CD14-positive monocyte (primary cell): ENCODE measurements at regions not wholly inside any gene's neighbourhood (a gene's known extent, or its start where the extent isn't known, plus 50 kb on each side); places are given as distances from the start of the nearest gene placed in this dataset.

Experiments used
- DNase-seq, 3 donors: peaks; one replicate each; pipeline ENCODE4 v3.0.0-alpha.2; 2011 to 2022
- H2AFZ ChIP-seq: 2 replicates; pipeline ENCODE4 v1.6.0; 2012; ENCODE audit warnings: mild to moderate bottlenecking, low read depth, low read length, inconsistent platforms; ENCODE audit not compliant: insufficient read depth, poor library complexity, severe bottlenecking
- H3K27ac ChIP-seq, 2 donors: 1 replicate in 1 of 2; 2 replicates in 1 of 2; pipeline ENCODE4 v1.5.1; 2012 to 2013; ENCODE audit warnings: low read length in 2 of 2, control low read depth in 1 of 2, inconsistent platforms in 1 of 2, low read depth in 1 of 2, mild to moderate bottlenecking in 1 of 2
- H3K27me3 ChIP-seq, 2 donors: one replicate each; pipeline versions ENCODE4 v1.6.0 to v1.6.1; 2011 to 2013; ENCODE audit warnings: low read length in 2 of 2; ENCODE audit not compliant: control insufficient read depth in 2 of 2, insufficient read depth in 2 of 2
- H3K36me3 ChIP-seq, 2 donors: replicated peaks in 1 of 2; 1 replicate in 1 of 2; 2 replicates in 1 of 2; pipeline versions ENCODE4 v1.5.1 to v1.6.1; 2012 to 2013; ENCODE audit warnings: low read length in 2 of 2, control low read depth in 1 of 2, inconsistent platforms in 1 of 2, mild to moderate bottlenecking in 1 of 2; ENCODE audit not compliant: insufficient read depth in 2 of 2, control insufficient read depth in 1 of 2
- H3K4me1 ChIP-seq, 2 donors: 1 replicate in 1 of 2; 2 replicates in 1 of 2; pipeline versions ENCODE4 v1.5.1 to v1.6.1; 2012 to 2013; ENCODE audit warnings: low read length in 2 of 2, control low read depth in 1 of 2, inconsistent platforms in 1 of 2, mild to moderate bottlenecking in 1 of 2, moderate library complexity in 1 of 2; ENCODE audit not compliant: insufficient read depth in 2 of 2, control insufficient read depth in 1 of 2
- H3K4me2 ChIP-seq: replicated peaks from 2 replicates; pipeline ENCODE3; 2012; ENCODE audit warnings: low read length, moderate library complexity, mild to moderate bottlenecking; ENCODE audit not compliant: poor library complexity, severe bottlenecking; ENCODE audit errors: extremely low read depth
- H3K4me3 ChIP-seq, 3 experiments: fragments of 200-600 bp in 1 of 3; sonication (generic) in 1 of 3; replicated peaks in 1 of 3; 1 replicate in 2 of 3; 2 replicates in 1 of 3; pipeline ENCODE4 v1.5.1; 2011 to 2013; ENCODE audit warnings: low read length in 3 of 3, mild to moderate bottlenecking in 3 of 3, control low read depth in 2 of 3, low read depth in 2 of 3, inconsistent platforms in 1 of 3, moderate library complexity in 1 of 3
- H3K79me2 ChIP-seq: 2 replicates; pipeline ENCODE4 v1.6.0; 2012; ENCODE audit warnings: mild to moderate bottlenecking, control low read depth, inconsistent platforms, low read length, moderate library complexity; ENCODE audit not compliant: insufficient read depth
- H3K9ac ChIP-seq: 2 replicates; pipeline ENCODE4 v1.6.0; 2017; ENCODE audit warnings: low read length, mild to moderate bottlenecking; ENCODE audit not compliant: insufficient read depth, poor library complexity, severe bottlenecking
- H3K9me3 ChIP-seq, 2 donors: replicated peaks in 1 of 2; 1 replicate in 1 of 2; 2 replicates in 1 of 2; pipeline versions ENCODE4 v1.5.1 to v1.6.1; 2012 to 2013; ENCODE audit warnings: low read length in 2 of 2, control low read depth in 1 of 2; ENCODE audit not compliant: control insufficient read depth in 1 of 2, insufficient read depth in 1 of 2
- H4K20me1 ChIP-seq: 2 replicates; pipeline ENCODE4 v1.6.0; 2012; ENCODE audit warnings: mild to moderate bottlenecking, low read length, control low read depth, moderate library complexity; ENCODE audit not compliant: insufficient read depth
- H3K27ac Mint-ChIP-seq, 7 donors: one replicate each; pipeline ENCODE4 v1.8.0; 2020; ENCODE audit warnings: mild to moderate bottlenecking in 7 of 7, mixed read lengths in 7 of 7, moderate library complexity in 6 of 7, inconsistent platforms in 2 of 7
- H3K27me3 Mint-ChIP-seq, 3 donors: one replicate each; pipeline ENCODE4 v1.8.0; 2021 to 2022; ENCODE audit warnings: low read depth in 3 of 3, mild to moderate bottlenecking in 3 of 3, mixed read lengths in 3 of 3, moderate library complexity in 3 of 3, inconsistent platforms in 1 of 3
- H3K36me3 Mint-ChIP-seq, 2 donors: one replicate each; pipeline ENCODE4 v1.8.0; 2020; ENCODE audit warnings: mixed read lengths in 2 of 2, inconsistent platforms in 1 of 2, mild to moderate bottlenecking in 1 of 2
- H3K4me1 Mint-ChIP-seq: one replicate; pipeline ENCODE4 v1.8.0; 2020; ENCODE audit warnings: mild to moderate bottlenecking, mixed read lengths
- H3K4me3 Mint-ChIP-seq, 2 donors: one replicate each; pipeline ENCODE4 v1.8.0; 2020; ENCODE audit warnings: mild to moderate bottlenecking in 2 of 2, mixed read lengths in 2 of 2, moderate library complexity in 1 of 2
- H3K9me3 Mint-ChIP-seq, 7 donors: one replicate each; pipeline ENCODE4 v1.8.0; 2020 to 2022; ENCODE audit warnings: mixed read lengths in 7 of 7, mild to moderate bottlenecking in 6 of 7, moderate library complexity in 6 of 7, inconsistent platforms in 2 of 7
- WGBS: methylation state at CpG from one replicate; pipeline ENCODE4 v1.1.5; 2013; ENCODE audit warnings: missing lambda C conversion rate; ENCODE audit not compliant: insufficient coverage; 5-methylcytosine and 5-hydroxymethylcytosine counted together
- intact Hi-C, 2 donors: fragments of 100-400 bp; cut with micrococcal nuclease; formaldehyde crosslinking; loops; one replicate each; pipeline versions ENCODE4 v1.15.0 to v1.15.1; 2023
- TF ChIP-seq, protein P1 (sequence below): fragments of 200-600 bp; IDR thresholded peaks from one replicate; pipeline ENCODE4 v1.8.0; 2022; ENCODE audit warnings: antibody characterized with exemption, mild to moderate bottlenecking

DNA sequence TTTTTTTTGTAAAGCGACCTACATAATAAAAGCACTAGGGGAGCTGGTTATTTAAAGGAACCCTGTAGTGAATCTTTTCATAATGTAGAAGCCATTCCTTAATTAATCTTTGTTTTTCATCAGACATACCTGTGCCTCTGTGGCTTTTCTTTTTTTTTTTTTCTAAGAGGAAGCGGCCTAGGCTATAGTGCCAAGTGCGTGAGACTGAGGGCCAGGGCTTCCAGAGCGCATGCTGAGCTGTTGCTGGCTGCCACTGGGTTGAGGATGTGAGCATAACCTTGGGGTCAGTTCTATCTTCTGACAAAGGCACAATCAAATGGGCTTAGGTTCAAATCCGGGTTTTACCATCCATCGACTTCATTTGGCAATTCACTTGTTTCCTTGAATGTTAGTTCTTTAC, 103.7 kb downstream of the NEUROD6 start:
- H3K36me3 ChIP-seq: no peaks in the 10 kb centered on the region
- no peaks in the 10 kb centered on the region for H3K27me3 ChIP-seq
- H3K9ac ChIP-seq: no peak overlapping the region
- Mint-ChIP-seq H3K4me1 (no peaks in the 10 kb centered on the region), H3K36me3 (no peaks in the 10 kb centered on the region), H3K27ac (no peak overlapping the region), H3K4me3 (no peak overlapping the region), H3K9me3 (peaks cover 0 to 10% (median 5%) of the 10 kb centered on the region in 7 donors), H3K27me3 (peaks cover 1 to 6% (median 3%) of the 10 kb centered on the region in 3 donors)
- intact Hi-C loops: no loop called here
- H3K4me3 ChIP-seq: no peak overlapping the region
- no peaks in the 10 kb centered on the region for H3K79me2 ChIP-seq
- TF ChIP-seq, protein P1, sequence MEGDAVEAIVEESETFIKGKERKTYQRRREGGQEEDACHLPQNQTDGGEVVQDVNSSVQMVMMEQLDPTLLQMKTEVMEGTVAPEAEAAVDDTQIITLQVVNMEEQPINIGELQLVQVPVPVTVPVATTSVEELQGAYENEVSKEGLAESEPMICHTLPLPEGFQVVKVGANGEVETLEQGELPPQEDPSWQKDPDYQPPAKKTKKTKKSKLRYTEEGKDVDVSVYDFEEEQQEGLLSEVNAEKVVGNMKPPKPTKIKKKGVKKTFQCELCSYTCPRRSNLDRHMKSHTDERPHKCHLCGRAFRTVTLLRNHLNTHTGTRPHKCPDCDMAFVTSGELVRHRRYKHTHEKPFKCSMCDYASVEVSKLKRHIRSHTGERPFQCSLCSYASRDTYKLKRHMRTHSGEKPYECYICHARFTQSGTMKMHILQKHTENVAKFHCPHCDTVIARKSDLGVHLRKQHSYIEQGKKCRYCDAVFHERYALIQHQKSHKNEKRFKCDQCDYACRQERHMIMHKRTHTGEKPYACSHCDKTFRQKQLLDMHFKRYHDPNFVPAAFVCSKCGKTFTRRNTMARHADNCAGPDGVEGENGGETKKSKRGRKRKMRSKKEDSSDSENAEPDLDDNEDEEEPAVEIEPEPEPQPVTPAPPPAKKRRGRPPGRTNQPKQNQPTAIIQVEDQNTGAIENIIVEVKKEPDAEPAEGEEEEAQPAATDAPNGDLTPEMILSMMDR: no peak
- 90% methylated on average over 3 of the region's 6 CpGs for WGBS
- peaks cover 0 to 11% of the 10 kb centered on the region in 2 donors for H3K9me3 ChIP-seq
- DNase-seq: no peak
- no peak overlapping the region for H3K27ac ChIP-seq
- H2AFZ ChIP-seq: no peak overlapping the region
- H3K4me2 ChIP-seq: no peak overlapping the region
- no peaks in the 10 kb centered on the region for H4K20me1 ChIP-seq
- no peaks in the 10 kb centered on the region for H3K4me1 ChIP-seq

DNA sequence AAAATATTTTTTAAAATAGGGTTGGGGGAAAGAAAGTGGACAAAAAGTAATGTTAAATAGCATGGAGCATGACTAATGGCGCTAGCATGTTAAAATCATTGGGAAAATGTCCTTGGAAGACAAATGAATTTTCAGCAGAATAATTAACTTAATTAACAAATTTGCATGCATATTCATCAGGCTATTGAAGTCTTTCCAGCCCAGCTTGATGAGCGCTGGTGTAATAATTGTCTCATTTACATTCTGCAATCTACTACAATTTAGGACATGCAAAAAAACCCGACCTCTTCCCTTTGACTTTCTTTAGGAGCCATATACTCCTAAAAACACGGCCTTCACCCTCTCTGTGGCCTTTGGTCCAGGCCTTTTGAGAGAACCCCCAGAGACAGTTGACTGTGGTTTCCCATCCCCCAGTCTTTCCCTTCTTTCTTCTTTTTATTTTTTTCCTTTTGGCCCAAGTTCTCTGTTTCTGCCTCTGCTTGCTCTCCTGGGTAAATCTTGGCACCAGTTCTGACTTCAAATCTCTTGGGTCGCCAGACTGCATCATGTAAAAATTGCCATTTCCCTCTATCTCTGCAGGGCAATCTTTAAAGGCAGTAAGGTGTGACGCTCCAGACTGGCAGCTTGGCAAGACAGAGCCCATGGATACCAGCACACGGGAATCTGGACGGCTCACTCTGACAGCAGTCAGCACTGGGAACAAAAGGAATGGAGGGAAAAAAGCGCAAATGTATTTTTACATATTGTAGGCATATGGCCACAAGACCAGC, 105.5 kb downstream of the NEUROD6 start:
- no peak overlapping the region for H3K27ac ChIP-seq
- no peaks in the 10 kb centered on the region for H3K4me1 ChIP-seq
- no peaks in the 10 kb centered on the region for H3K36me3 Mint-ChIP-seq
- no peak overlapping the region for H2AFZ ChIP-seq
- H3K4me3 ChIP-seq: no peak overlapping the region
- no peak for DNase-seq
- peaks cover 0 to 11% of the 10 kb centered on the region in 2 donors for H3K9me3 ChIP-seq
- H3K9ac ChIP-seq: no peak overlapping the region
- H3K9me3 Mint-ChIP-seq: peaks cover 0 to 10% (median 5%) of the 10 kb centered on the region in 7 donors
- H3K4me1 Mint-ChIP-seq: no peaks in the 10 kb centered on the region
- no peaks in the 10 kb centered on the region for H3K27me3 ChIP-seq
- no peaks in the 10 kb centered on the region for H4K20me1 ChIP-seq
- no peak overlapping the region for H3K27ac Mint-ChIP-seq
- peaks cover 1 to 6% (median 3%) of the 10 kb centered on the region in 3 donors for H3K27me3 Mint-ChIP-seq
- TF ChIP-seq, protein P1: no peak
- no peak overlapping the region for H3K4me3 Mint-ChIP-seq
- H3K79me2 ChIP-seq: no peaks in the 10 kb centered on the region
- intact Hi-C loops: no loop called here
- H3K36me3 ChIP-seq: no peaks in the 10 kb centered on the region
- 86% methylated on average over 6 of the region's 9 CpGs for WGBS
- no peak overlapping the region for H3K4me2 ChIP-seq
